ENCODE measurements at regions not wholly inside any gene's neighbourhood (a gene's known extent, or its start where the extent isn't known, plus 50 kb on each side); places are given as distances from the start of the nearest gene placed in this dataset.
A peak's percentile ranks its signal among the peaks of the same experiment; 100 is the strongest.
"Not testable (repeated sequence)": the region's sequence is repeated elsewhere in the genome, so short reads cannot be mapped to it uniquely, and the experiment has no call there.

DNA sequence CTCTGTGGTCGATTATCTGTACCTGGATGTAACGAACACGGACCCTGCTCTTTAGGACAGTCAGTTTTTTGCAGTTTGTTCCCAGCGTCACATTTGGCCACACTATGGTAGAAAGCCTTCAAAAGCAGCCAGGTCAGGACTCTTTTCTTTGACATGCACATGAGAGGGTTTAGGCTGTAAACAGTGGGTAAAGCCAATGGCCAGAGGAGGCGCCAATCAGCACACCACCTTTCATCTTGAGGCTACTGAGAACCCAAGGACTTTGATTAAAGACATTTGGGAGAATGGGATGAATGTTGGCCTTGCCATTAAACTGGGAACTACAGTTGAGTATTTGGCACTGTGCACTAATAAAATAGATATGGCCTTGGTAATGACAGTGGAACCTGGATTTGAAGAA, 225.9 kb downstream of the OXSM start:
- no peaks in the 10 kb centered on the region for H3K27me3 ChIP-seq (ENCODE audit: low read length)
- no peaks in the 10 kb centered on the region for H4K20me1 ChIP-seq (ENCODE audit: insufficient read depth, low read depth, low read length)
- no peak overlapping the region for H3K9ac ChIP-seq (ENCODE audit: low read length)
- no peak overlapping the region for H3K4me3 ChIP-seq (ENCODE audit: low read length)
- no peak overlapping the region for H3K27ac ChIP-seq (ENCODE audit: low read length)
- H3K36me3 ChIP-seq (ENCODE audit: insufficient read depth, low read length) = no peaks in the 10 kb centered on the region
- H3K9me2 ChIP-seq (replicated peaks; ENCODE audit: insufficient read depth, low read length) = no peaks in the 10 kb centered on the region
- H3K4me2 ChIP-seq (ENCODE audit: low read depth, low read length, poor library complexity, severe bottlenecking) = no peak overlapping the region
- H3K9me3 ChIP-seq (ENCODE audit: low read length) = no peaks in the 10 kb centered on the region
- no peak overlapping the region for H2AFZ ChIP-seq (ENCODE audit: low read length)
- no peaks in the 10 kb centered on the region for H3K4me1 ChIP-seq (ENCODE audit: low read length)
- DNase-seq = peak; percentile 41
- no peaks in the 10 kb centered on the region for H3K79me2 ChIP-seq (ENCODE audit: low read length)

DNA sequence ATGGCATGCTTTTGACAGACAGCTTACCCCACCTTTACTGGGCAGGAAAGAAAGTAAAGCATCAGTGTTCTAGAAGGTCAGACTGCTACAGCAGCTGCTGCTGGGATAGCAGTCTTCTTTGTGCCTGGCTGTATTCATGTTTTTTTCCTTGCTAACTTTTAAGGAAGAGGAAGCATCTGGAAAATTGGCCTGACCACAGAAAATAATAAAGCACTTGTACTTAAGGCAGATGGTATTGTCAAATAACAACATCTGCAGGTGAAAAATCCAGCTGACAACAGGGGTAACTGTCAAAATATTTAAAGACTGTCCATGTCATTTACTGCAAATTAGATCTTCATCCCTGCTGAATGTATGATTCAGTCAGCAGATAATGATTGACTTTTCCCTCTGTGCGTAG, 229.0 kb downstream of the OXSM start:
- Histone ChIP-seq H3K9me3 (ENCODE audit: low read length) (no peaks in the 10 kb centered on the region), H3K4me3 (ENCODE audit: low read length) (no peak overlapping the region), H3K27ac (ENCODE audit: low read length) (no peak overlapping the region), H4K20me1 (ENCODE audit: insufficient read depth, low read depth, low read length) (no peaks in the 10 kb centered on the region), H3K4me1 (ENCODE audit: low read length) (no peaks in the 10 kb centered on the region), H3K9ac (ENCODE audit: low read length) (no peak overlapping the region), H3K27me3 (ENCODE audit: low read length) (no peaks in the 10 kb centered on the region), H2AFZ (ENCODE audit: low read length) (no peak overlapping the region), H3K79me2 (ENCODE audit: low read length) (no peaks in the 10 kb centered on the region), H3K9me2 (replicated peaks; ENCODE audit: insufficient read depth, low read length) (no peaks in the 10 kb centered on the region), H3K36me3 (ENCODE audit: insufficient read depth, low read length) (no peaks in the 10 kb centered on the region), H3K4me2 (ENCODE audit: low read depth, low read length, poor library complexity, severe bottlenecking) (no peak overlapping the region)
- no peak for DNase-seq

DNA sequence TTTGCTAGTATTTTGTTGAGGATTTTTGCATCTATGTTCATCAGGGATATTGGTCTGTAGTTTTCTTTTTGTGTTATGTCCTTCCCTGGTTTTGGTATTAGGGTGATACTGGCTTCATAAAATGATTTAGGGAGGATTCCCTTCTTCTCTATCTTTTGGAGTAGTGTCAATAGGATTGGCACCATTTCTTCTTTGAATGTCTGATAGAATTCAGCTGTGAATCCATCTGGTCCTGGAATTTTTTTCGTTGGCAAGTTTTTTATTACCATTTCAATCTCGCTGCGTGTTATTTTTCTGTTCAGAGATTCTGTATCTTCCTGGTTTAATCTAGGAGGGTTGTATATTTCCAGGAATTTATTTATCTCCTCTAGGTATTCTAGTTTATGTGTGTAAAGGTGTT, 234.3 kb downstream of the OXSM start:
- not testable (repeated sequence) for H3K9me3 ChIP-seq (ENCODE audit: low read length); H4K20me1 ChIP-seq (ENCODE audit: insufficient read depth, low read depth, low read length); DNase-seq; H3K4me3 ChIP-seq (ENCODE audit: low read length); H3K27ac ChIP-seq (ENCODE audit: low read length); H3K9ac ChIP-seq (ENCODE audit: low read length); H3K36me3 ChIP-seq (ENCODE audit: insufficient read depth, low read length); H3K4me1 ChIP-seq (ENCODE audit: low read length); H3K9me2 ChIP-seq (replicated peaks; ENCODE audit: insufficient read depth, low read length); H3K27me3 ChIP-seq (ENCODE audit: low read length); H3K4me2 ChIP-seq (ENCODE audit: low read depth, low read length, poor library complexity, severe bottlenecking); H2AFZ ChIP-seq (ENCODE audit: low read length); H3K79me2 ChIP-seq (ENCODE audit: low read length)

DNA sequence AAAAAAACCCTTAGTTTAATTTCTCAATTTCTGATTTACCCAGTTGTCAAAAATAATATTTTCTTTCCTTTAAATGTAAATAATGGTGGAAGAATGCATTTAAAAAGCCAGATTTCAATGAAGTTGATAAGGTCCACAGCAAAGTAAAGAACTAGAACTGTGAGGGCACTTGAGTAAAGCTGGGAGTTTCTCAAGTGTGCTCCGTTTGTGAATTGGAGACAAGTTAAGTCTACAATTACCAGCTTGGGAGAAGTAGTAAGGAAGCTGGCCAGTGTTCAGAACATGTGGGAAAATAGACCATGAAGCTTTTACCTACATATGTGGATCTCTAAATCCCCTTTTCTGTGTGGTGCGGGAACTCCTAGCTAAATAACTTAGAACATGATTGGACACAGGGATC, 239.4 kb downstream of the OXSM start:
- H3K9me2 ChIP-seq (replicated peaks; ENCODE audit: insufficient read depth, low read length) = no peaks in the 10 kb centered on the region; the same call in 1 of the 2 replicates
- no peaks in the 10 kb centered on the region for H3K79me2 ChIP-seq (ENCODE audit: low read length)
- H3K36me3 ChIP-seq (ENCODE audit: insufficient read depth, low read length) = no peaks in the 10 kb centered on the region
- H2AFZ ChIP-seq (ENCODE audit: low read length) = no peak overlapping the region
- no peak overlapping the region for H3K4me3 ChIP-seq (ENCODE audit: low read length)
- no peak overlapping the region for H3K27ac ChIP-seq (ENCODE audit: low read length)
- H3K4me2 ChIP-seq (ENCODE audit: low read depth, low read length, poor library complexity, severe bottlenecking) = no peak overlapping the region
- no peaks in the 10 kb centered on the region for H3K27me3 ChIP-seq (ENCODE audit: low read length)
- no peaks in the 10 kb centered on the region for H4K20me1 ChIP-seq (ENCODE audit: insufficient read depth, low read depth, low read length)
- no peak for DNase-seq
- no peak overlapping the region for H3K9ac ChIP-seq (ENCODE audit: low read length)
- H3K9me3 ChIP-seq (ENCODE audit: low read length) = no peaks in the 10 kb centered on the region
- H3K4me1 ChIP-seq (ENCODE audit: low read length) = no peaks in the 10 kb centered on the region

DNA sequence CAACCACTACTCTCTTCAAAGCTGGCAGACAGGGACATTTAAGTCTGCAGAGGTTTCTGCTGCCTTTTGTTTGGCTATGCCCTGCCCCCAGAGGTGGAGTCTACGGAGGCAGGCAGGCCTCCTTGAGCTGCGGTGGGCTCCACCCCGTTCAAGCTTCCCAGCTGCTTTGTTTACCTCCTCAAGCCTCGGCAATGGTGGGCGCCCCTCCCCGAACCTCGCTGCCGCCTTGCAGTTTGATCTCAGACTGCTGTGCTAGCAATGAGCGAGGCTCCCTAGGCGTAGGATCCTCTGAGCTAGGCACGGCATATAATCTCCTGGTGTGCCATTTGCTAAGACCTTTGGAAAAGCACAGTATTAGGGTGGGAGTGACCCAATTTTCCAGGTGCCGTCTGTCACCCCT, 252.2 kb downstream of the OXSM start:
- not testable (repeated sequence) for H3K27me3 ChIP-seq (ENCODE audit: low read length); H3K27ac ChIP-seq (ENCODE audit: low read length); H3K9ac ChIP-seq (ENCODE audit: low read length); H3K79me2 ChIP-seq (ENCODE audit: low read length); H3K4me2 ChIP-seq (ENCODE audit: low read depth, low read length, poor library complexity, severe bottlenecking); H3K9me3 ChIP-seq (ENCODE audit: low read length); H3K9me2 ChIP-seq (replicated peaks; ENCODE audit: insufficient read depth, low read length); H4K20me1 ChIP-seq (ENCODE audit: insufficient read depth, low read depth, low read length); H3K36me3 ChIP-seq (ENCODE audit: insufficient read depth, low read length); H2AFZ ChIP-seq (ENCODE audit: low read length); DNase-seq; H3K4me3 ChIP-seq (ENCODE audit: low read length); H3K4me1 ChIP-seq (ENCODE audit: low read length)

DNA sequence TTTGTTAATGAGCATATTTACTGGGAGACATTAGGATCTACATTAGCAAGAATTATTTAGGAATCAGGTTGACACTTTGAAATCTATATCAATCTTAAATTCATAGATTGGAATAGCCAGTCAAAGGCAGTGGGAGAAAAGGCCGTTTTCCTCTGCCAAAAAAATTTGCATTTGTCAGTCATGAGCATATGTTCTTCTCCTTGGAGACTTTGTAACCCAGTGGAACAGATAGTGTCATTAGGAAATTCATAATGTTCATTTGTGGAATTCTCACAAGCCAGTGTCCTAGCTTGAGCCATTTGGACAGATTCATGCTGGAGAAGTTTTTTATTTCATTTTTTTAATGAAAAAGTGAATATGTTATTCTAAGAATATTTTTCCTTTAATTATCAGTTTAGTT, 260.1 kb downstream of the OXSM start:
- H3K27ac ChIP-seq (ENCODE audit: low read length) = no peak overlapping the region
- H4K20me1 ChIP-seq (ENCODE audit: insufficient read depth, low read depth, low read length) = no peaks in the 10 kb centered on the region
- no peak for DNase-seq
- H3K27me3 ChIP-seq (ENCODE audit: low read length) = no peaks in the 10 kb centered on the region
- no peaks in the 10 kb centered on the region for H3K79me2 ChIP-seq (ENCODE audit: low read length)
- H3K4me3 ChIP-seq (ENCODE audit: low read length) = no peak overlapping the region
- H3K4me1 ChIP-seq (ENCODE audit: low read length) = no peaks in the 10 kb centered on the region
- no peak overlapping the region for H3K4me2 ChIP-seq (ENCODE audit: low read depth, low read length, poor library complexity, severe bottlenecking)
- H3K36me3 ChIP-seq (ENCODE audit: insufficient read depth, low read length) = no peaks in the 10 kb centered on the region
- no peaks in the 10 kb centered on the region for H3K9me2 ChIP-seq (replicated peaks; ENCODE audit: insufficient read depth, low read length)
- H3K9ac ChIP-seq (ENCODE audit: low read length) = no peak overlapping the region
- H3K9me3 ChIP-seq (ENCODE audit: low read length) = no peaks in the 10 kb centered on the region
- no peak overlapping the region for H2AFZ ChIP-seq (ENCODE audit: low read length)

DNA sequence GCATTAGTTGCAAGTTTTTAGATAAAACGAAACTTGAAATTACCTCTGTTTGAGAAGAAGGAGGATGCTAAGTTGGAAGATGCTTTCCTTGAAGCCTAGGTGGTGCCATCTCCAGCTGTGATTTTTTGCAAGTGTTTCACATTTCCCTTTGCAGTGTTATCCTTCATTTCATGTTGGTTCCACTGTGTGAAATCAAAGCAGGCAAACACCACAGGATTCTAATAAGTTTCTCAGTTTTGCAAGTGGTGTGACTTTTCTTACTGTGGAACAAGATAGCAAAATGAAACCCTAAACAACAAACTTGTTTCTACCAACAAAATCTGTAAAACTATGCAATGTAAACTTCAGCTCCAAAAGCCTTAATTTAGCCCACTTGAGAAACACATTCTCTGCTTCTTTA, 260.9 kb downstream of the OXSM start:
- Histone ChIP-seq H3K9me2 (replicated peaks; ENCODE audit: insufficient read depth, low read length) (no peaks in the 10 kb centered on the region), H3K27me3 (ENCODE audit: low read length) (no peaks in the 10 kb centered on the region), H3K4me1 (ENCODE audit: low read length) (no peaks in the 10 kb centered on the region), H3K4me2 (ENCODE audit: low read depth, low read length, poor library complexity, severe bottlenecking) (no peak overlapping the region), H3K27ac (ENCODE audit: low read length) (no peak overlapping the region), H2AFZ (ENCODE audit: low read length) (no peak overlapping the region), H3K79me2 (ENCODE audit: low read length) (no peaks in the 10 kb centered on the region), H3K9me3 (ENCODE audit: low read length) (no peaks in the 10 kb centered on the region), H4K20me1 (ENCODE audit: insufficient read depth, low read depth, low read length) (no peaks in the 10 kb centered on the region), H3K36me3 (ENCODE audit: insufficient read depth, low read length) (no peaks in the 10 kb centered on the region), H3K9ac (ENCODE audit: low read length) (no peak overlapping the region), H3K4me3 (ENCODE audit: low read length) (no peak overlapping the region)
- DNase-seq = no peak

DNA sequence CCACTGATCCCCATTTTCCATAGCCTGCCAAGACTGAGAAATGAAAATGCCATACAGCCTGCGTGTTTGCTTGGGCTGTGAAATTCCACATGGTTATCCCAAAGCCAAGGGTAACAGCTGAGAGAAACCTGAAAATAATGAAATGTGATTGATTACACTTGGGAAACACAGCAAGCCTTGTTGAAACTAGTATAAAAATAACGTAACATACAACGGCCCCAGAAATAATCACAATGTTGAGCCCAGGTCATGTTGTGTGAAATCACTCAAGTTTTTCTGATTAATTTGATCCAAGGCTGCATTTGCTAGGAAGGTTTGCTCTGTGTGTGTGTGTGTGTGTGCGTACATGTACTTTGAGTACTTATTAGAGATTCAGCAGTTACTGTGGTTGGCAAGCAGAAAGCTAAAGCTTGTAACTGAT, 269.0 kb downstream of the OXSM start:
- no peak overlapping the region for H3K9ac ChIP-seq (ENCODE audit: low read length)
- H2AFZ ChIP-seq (ENCODE audit: low read length) = no peak overlapping the region
- H3K9me3 ChIP-seq (ENCODE audit: low read length) = no peaks in the 10 kb centered on the region
- H3K27me3 ChIP-seq (ENCODE audit: low read length) = no peaks in the 10 kb centered on the region
- H3K9me2 ChIP-seq (replicated peaks; ENCODE audit: insufficient read depth, low read length) = no peaks in the 10 kb centered on the region
- H3K4me1 ChIP-seq (ENCODE audit: low read length) = no peaks in the 10 kb centered on the region
- H3K79me2 ChIP-seq (ENCODE audit: low read length) = no peaks in the 10 kb centered on the region
- no peak overlapping the region for H3K4me3 ChIP-seq (ENCODE audit: low read length)
- H3K36me3 ChIP-seq (ENCODE audit: insufficient read depth, low read length) = no peaks in the 10 kb centered on the region
- H4K20me1 ChIP-seq (ENCODE audit: insufficient read depth, low read depth, low read length) = no peaks in the 10 kb centered on the region
- H3K4me2 ChIP-seq (ENCODE audit: low read depth, low read length, poor library complexity, severe bottlenecking) = no peak overlapping the region
- no peak overlapping the region for H3K27ac ChIP-seq (ENCODE audit: low read length)
- no peak for DNase-seq

DNA sequence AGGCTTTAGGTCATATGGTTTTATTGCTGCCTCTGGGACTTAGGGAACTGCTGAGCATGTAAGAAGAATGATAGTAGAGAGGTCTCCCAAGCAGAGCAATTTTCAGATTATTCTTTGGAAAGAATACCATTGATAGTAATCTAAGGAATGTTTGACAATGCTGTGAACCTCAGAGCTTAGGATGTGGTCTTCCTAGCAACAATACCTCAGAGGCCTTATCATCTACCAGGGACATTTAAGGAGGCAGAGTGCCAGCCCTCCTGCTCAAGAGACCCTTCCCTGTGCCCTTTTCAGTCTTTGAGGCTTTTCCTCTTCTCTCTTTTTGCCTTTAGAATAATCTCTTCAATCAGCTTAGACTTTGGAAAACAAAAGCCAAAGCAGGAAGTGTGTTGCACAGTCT, 272.1 kb downstream of the OXSM start:
- Histone ChIP-seq H3K36me3 (ENCODE audit: insufficient read depth, low read length) (no peaks in the 10 kb centered on the region), H4K20me1 (ENCODE audit: insufficient read depth, low read depth, low read length) (no peaks in the 10 kb centered on the region), H3K9me3 (ENCODE audit: low read length) (no peaks in the 10 kb centered on the region), H2AFZ (ENCODE audit: low read length) (no peak overlapping the region), H3K4me3 (ENCODE audit: low read length) (no peak overlapping the region), H3K79me2 (ENCODE audit: low read length) (no peaks in the 10 kb centered on the region), H3K27me3 (ENCODE audit: low read length) (no peaks in the 10 kb centered on the region), H3K9me2 (replicated peaks; ENCODE audit: insufficient read depth, low read length) (no peaks in the 10 kb centered on the region), H3K27ac (ENCODE audit: low read length) (no peak overlapping the region), H3K9ac (ENCODE audit: low read length) (no peak overlapping the region), H3K4me1 (ENCODE audit: low read length) (no peaks in the 10 kb centered on the region), H3K4me2 (ENCODE audit: low read depth, low read length, poor library complexity, severe bottlenecking) (no peak overlapping the region)
- no peak for DNase-seq

All from Karpas-422 (cell line).